CD4-positive, alpha-beta T cell (primary cell): ENCODE measurements at regions not wholly inside any gene's neighbourhood (a gene's known extent, or its start where the extent isn't known, plus 50 kb on each side); places are given as distances from the start of the nearest gene placed in this dataset.

ENCODE experiments used
- ATAC-seq: fragments of 200-7000 bp; cut with Tn5 transposase; one replicate; pipeline ENCODE4 v1.10.0; 2022; ENCODE audit warnings: mild to moderate bottlenecking; ENCODE audit not compliant: poor library complexity
- CTCF ChIA-PET: fragments of 350-600 bp; sonication (Branson Sonifier 250); formaldehyde crosslinking; loops from one replicate; lab custom pipeline; 2021; ENCODE audit warnings: antibody characterized with exemption, inconsistent platforms; lab: Charles Lee
- POLR2A ChIA-PET: fragments of 350-600 bp; sonication (Branson Sonifier 250); formaldehyde crosslinking; loops from one replicate; lab custom pipeline; 2021; ENCODE audit warnings: antibody characterized with exemption, inconsistent platforms; lab: Charles Lee
- DNase-seq, 14 experiments: peaks; one replicate each; pipeline ENCODE4 v3.0.0-alpha.2; 2013 to 2020; ENCODE audit warnings: mixed read lengths in 2 of 14
- H3K27ac ChIP-seq, 2 donors: one replicate each; pipeline versions ENCODE4 v1.5.1 to v1.7.0; 2013; ENCODE audit warnings: low read length in 2 of 2, low read depth in 1 of 2, mild to moderate bottlenecking in 1 of 2
- H3K27me3 ChIP-seq, 2 experiments: 1 replicate in 1 of 2; 2 replicates in 1 of 2; pipeline versions ENCODE4 v1.6.1 to v1.7.0; 2013; ENCODE audit warnings: low read length in 2 of 2, control low read depth in 1 of 2, mild to moderate bottlenecking in 1 of 2, moderate library complexity in 1 of 2; ENCODE audit not compliant: insufficient read depth in 2 of 2, control insufficient read depth in 1 of 2
- H3K36me3 ChIP-seq: one replicate; pipeline ENCODE4 v1.6.1; 2013; ENCODE audit warnings: low read length, control low read depth; ENCODE audit not compliant: insufficient read depth
- H3K4me1 ChIP-seq: one replicate; pipeline ENCODE4 v1.6.1; 2013; ENCODE audit warnings: low read length, control low read depth; ENCODE audit not compliant: insufficient read depth
- H3K4me3 ChIP-seq: one replicate; pipeline ENCODE4 v1.5.1; 2013; ENCODE audit warnings: mild to moderate bottlenecking, low read length, moderate library complexity
- H3K9me3 ChIP-seq, 2 experiments: 1 replicate in 1 of 2; 2 replicates in 1 of 2; pipeline versions ENCODE4 v1.6.1 to v1.7.0; 2013; ENCODE audit warnings: low read length in 2 of 2, mild to moderate bottlenecking in 2 of 2, control low read depth in 1 of 2, moderate library complexity in 1 of 2; ENCODE audit not compliant: control insufficient read depth in 1 of 2, insufficient read depth in 1 of 2
- H3K27ac Mint-ChIP-seq: one replicate; pipeline ENCODE4 v1.8.0; 2020; ENCODE audit warnings: mixed read lengths
- H3K27me3 Mint-ChIP-seq: one replicate; pipeline ENCODE4 v1.8.0; 2021; ENCODE audit warnings: mixed read lengths
- H3K36me3 Mint-ChIP-seq: one replicate; pipeline ENCODE4 v1.8.0; 2021; ENCODE audit warnings: low read depth, mixed read lengths
- H3K4me1 Mint-ChIP-seq: one replicate; pipeline ENCODE4 v1.8.0; 2021; ENCODE audit warnings: low read depth, mixed read lengths
- H3K4me3 Mint-ChIP-seq: one replicate; pipeline ENCODE4 v1.8.0; 2020; ENCODE audit warnings: mild to moderate bottlenecking, mixed read lengths
- H3K9me3 Mint-ChIP-seq: one replicate; pipeline ENCODE4 v1.8.0; 2020; ENCODE audit warnings: mixed read lengths
- intact Hi-C, 2 experiments: fragments of 100-400 bp; cut with DNase I in 1 of 2; cut with micrococcal nuclease in 1 of 2; formaldehyde crosslinking; loops; one replicate each; pipeline versions ENCODE4 v1.15.1 to v1.9.0; 2023 to 2025; cut with DNase I, micrococcal nuclease
- TF ChIP-seq, protein P1 (sequence below): fragments of 200-600 bp; IDR thresholded peaks from one replicate; pipeline ENCODE4 v1.8.0; 2022; ENCODE audit warnings: antibody characterized with exemption, mild to moderate bottlenecking

DNA sequence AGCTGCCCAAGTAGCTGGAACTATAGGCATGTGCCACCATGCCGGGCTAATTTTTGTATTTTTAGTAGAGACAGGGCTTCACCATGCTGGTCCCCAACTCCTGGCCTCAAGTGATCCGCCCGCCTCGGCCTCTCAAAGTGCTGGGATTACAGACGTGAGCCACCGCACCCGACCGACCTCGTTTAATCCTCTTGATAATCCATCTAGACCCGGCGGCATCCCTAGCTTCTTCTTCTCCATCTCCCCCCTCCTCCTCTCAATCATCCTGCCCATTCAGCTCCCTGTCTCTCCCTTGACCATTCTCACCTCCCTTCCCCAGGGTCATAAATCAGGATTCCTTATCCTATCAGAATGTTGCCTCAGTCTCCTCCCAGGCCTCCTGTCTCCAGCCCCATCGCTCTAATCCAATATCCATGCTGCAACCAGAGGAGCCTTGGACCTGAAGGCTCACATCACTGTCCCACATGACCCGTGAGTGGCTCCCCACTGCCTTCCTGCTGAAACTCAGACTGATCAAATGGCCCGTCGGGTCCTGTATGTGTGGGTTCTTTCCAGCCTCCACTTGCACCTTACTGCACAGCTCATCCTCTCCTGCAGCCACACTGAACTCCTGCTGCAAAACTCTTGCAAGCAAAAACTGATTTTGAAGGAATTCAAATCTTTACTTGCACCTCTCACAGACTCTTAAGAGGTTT is 74.1 kb upstream of the CDH5 start:
- no peaks in the 10 kb centered on the region for H3K4me1 ChIP-seq
- TF ChIP-seq, protein P1, sequence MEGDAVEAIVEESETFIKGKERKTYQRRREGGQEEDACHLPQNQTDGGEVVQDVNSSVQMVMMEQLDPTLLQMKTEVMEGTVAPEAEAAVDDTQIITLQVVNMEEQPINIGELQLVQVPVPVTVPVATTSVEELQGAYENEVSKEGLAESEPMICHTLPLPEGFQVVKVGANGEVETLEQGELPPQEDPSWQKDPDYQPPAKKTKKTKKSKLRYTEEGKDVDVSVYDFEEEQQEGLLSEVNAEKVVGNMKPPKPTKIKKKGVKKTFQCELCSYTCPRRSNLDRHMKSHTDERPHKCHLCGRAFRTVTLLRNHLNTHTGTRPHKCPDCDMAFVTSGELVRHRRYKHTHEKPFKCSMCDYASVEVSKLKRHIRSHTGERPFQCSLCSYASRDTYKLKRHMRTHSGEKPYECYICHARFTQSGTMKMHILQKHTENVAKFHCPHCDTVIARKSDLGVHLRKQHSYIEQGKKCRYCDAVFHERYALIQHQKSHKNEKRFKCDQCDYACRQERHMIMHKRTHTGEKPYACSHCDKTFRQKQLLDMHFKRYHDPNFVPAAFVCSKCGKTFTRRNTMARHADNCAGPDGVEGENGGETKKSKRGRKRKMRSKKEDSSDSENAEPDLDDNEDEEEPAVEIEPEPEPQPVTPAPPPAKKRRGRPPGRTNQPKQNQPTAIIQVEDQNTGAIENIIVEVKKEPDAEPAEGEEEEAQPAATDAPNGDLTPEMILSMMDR = no peak
- H3K4me3 Mint-ChIP-seq = no peak overlapping the region
- H3K27ac ChIP-seq = no peak overlapping the region
- intact Hi-C loops = no loop called here
- H3K36me3 Mint-ChIP-seq = no peaks in the 10 kb centered on the region
- no peaks in the 10 kb centered on the region for H3K9me3 ChIP-seq
- peaks cover 14% of the 10 kb centered on the region for H3K27me3 Mint-ChIP-seq
- H3K27ac Mint-ChIP-seq = no peak overlapping the region
- peak in 1 of 14 experiments; percentile 15 for DNase-seq
- H3K27me3 ChIP-seq = peaks cover 3 to 5% of the 10 kb centered on the region in 2 experiments
- H3K36me3 ChIP-seq = no peaks in the 10 kb centered on the region
- no peak overlapping the region for H3K4me3 ChIP-seq
- H3K9me3 Mint-ChIP-seq = no peaks in the 10 kb centered on the region
- no peaks in the 10 kb centered on the region for H3K4me1 Mint-ChIP-seq
- POLR2A ChIA-PET = no interaction called here
- no peak for ATAC-seq
- CTCF ChIA-PET = no interaction called here

DNA sequence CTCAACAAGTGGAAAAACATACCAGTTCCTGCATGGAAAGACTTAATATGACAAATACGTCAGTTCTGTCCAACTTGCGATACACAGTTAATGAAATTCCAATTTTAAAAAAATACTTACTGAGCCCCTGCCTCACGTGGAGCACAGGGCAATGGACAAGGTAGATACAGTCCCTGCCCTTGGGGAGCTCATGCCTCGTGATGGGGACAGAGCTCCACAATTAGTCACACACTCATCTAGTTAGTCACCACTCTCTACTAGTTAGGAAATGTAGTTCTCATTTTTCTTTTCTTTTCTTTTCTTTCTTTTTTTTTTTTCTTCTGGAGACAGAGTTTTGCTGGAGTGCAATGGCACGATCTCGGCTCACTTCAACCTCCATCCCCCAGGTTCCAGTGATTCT is 74.7 kb upstream of the CDH5 start:
- Histone ChIP-seq H3K27me3 (peaks cover 3 to 5% of the 10 kb centered on the region in 2 experiments), H3K4me1 (no peaks in the 10 kb centered on the region), H3K4me3 (no peak overlapping the region), H3K9me3 (no peaks in the 10 kb centered on the region), H3K27ac (no peak overlapping the region), H3K36me3 (no peaks in the 10 kb centered on the region)
- Mint-ChIP-seq H3K36me3 (no peaks in the 10 kb centered on the region), H3K27me3 (peaks cover 14% of the 10 kb centered on the region), H3K27ac (no peak overlapping the region), H3K4me1 (no peaks in the 10 kb centered on the region), H3K9me3 (no peaks in the 10 kb centered on the region), H3K4me3 (no peak overlapping the region)
- CTCF ChIA-PET = no interaction called here
- POLR2A ChIA-PET = no interaction called here
- peak in 1 of 14 experiments; percentile 6 for DNase-seq
- no peak for ATAC-seq
- TF ChIP-seq, protein P1 = no peak
- intact Hi-C loops = no loop called here

DNA sequence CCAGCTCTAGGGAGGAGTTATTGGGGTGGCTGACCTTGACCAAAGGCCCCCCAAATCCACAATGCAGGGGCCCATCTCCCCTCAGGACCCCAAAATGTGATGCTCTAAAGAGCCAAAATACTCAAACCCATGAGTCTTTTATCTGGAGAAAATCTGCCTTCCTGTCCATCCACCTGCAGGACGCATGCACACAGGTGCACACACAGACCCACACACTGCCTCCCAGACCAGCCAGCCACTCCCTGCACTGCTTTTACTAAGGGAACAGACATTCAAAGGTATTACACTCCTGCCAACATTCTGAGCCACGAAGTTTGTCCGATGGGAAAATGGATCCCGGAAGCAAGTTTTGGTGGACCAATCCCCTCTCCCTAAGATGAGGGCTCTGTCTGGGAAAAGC is 76.1 kb upstream of the CDH5 start:
- peaks cover 14% of the 10 kb centered on the region for H3K27me3 Mint-ChIP-seq
- TF ChIP-seq, protein P1 = no peak
- Histone ChIP-seq H3K9me3 (no peaks in the 10 kb centered on the region), H3K4me1 (no peaks in the 10 kb centered on the region), H3K36me3 (no peaks in the 10 kb centered on the region), H3K27ac (no peak overlapping the region), H3K27me3 (peaks cover 3 to 5% of the 10 kb centered on the region in 2 experiments), H3K4me3 (no peak overlapping the region)
- H3K4me3 Mint-ChIP-seq = no peak overlapping the region
- intact Hi-C loops = no loop called here
- no peaks in the 10 kb centered on the region for H3K36me3 Mint-ChIP-seq
- H3K4me1 Mint-ChIP-seq = no peaks in the 10 kb centered on the region
- H3K27ac Mint-ChIP-seq = no peak overlapping the region
- POLR2A ChIA-PET = no interaction called here
- no peaks in the 10 kb centered on the region for H3K9me3 Mint-ChIP-seq
- no peak for DNase-seq
- CTCF ChIA-PET = no interaction called here
- no peak for ATAC-seq
